PC-9 (cell line): ENCODE measurements at regions not wholly inside any gene's neighbourhood (a gene's known extent, or its start where the extent isn't known, plus 50 kb on each side); places are given as distances from the start of the nearest gene placed in this dataset.

Source experiments
- CTCF ChIP-seq: fragments of 200-600 bp; sonication (generic); conservative IDR thresholded peaks from 2 replicates; pipeline ENCODE4 v1.6.1; 2017; ENCODE audit warnings: mixed run types, antibody characterized with exemption, mild to moderate bottlenecking, moderate library complexity
- EZH2 ChIP-seq: fragments of 200-600 bp; sonication (generic); IDR thresholded peaks from 2 replicates; pipeline ENCODE4 v1.8.0; 2017; ENCODE audit warnings: antibody characterized with exemption, low read depth

GRCh38 chr11:130789056-130789640 lies 127.1 kb downstream of the SNX19 start:
- TF ChIP-seq CTCF: no peak
- no peak for TF ChIP-seq EZH2
